SW480 (cell line): ENCODE measurements at regions not wholly inside any gene's neighbourhood (a gene's known extent, or its start where the extent isn't known, plus 50 kb on each side); places are given as distances from the start of the nearest gene placed in this dataset.

Source experiments
- DNase-seq: peaks from one replicate; pipeline ENCODE4 v3.0.0-alpha.2; 2016; ENCODE audit warnings: low spot score

DNA sequence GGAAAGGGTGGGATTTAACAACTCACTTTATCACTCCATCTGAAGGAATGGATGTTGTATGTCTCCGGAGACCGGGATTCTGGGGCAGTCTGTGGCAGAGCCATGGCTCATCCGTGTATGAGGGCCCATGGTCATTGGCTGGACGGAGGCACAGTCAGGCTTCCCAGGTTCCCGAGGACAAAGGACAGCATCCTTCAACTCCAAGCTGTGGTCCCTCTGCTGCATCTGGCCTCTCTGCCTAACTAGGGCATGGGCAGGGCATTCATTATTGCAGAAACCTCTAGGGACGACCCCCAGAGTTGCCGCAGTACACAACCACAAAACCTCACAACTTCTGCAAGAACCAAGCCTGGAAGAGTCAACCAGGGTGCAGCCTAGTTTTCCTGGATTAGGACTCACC is 525.2 kb downstream of the GLRX3 start:
- no peak for DNase-seq

DNA sequence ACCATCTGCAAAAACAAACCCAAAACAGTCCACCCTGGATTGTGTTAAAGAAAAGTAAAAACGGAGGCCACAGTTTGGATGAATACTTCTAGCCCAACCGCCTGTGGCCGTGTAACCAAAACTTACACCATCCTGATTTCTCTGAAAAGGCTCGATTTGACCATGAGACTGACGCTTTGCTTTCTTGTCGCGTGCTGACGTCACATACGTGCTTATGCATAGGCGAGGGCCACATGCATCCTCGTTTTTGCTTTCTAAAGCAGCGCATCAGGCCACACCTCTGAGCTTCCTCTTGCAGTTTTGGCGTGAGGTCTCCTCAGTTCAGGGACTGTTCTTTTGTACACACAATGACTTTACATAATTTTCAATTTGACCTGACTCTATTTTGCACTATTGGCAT is 526.6 kb downstream of the GLRX3 start:
- DNase-seq = no peak

DNA sequence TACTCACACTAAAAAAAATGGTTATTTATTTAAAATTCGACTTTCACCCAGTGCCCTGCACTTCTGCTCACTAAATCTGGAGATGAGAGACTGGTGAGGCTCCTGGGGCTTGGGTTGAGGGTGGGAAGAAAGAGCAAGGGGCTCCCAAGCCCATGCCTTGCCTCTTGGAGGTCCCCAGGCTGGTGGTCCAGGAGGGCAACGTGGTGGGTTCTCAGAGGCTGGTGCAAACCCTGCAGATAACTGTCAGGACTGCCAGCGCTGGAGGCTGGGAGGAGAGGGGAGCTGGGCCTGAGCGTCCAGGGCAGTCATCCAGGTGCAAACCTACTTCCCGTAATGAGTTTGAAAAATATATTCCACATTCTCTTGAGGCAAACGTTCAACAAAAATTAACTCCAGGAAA is 528.3 kb downstream of the GLRX3 start:
- DNase-seq = no peak

DNA sequence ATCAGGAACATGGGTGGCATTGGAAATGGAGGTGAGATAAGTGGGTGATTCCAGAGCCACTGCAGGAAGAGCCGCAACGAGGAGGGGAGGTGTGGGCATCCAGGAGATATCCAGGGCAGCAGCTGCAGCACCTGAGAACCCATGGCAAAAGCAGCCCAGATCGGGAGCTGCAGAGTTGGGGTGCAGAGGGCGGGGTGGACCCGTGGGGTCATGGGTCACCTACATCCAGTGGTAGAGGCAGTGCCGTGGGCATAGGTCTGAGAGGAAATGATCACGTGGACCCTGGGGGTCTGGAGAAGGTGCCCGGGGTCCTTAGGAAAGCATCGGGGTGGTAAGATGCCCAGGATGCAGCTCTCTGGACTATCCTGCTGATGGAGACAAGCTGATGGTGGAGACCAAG is 530.0 kb downstream of the GLRX3 start:
- no peak for DNase-seq

DNA sequence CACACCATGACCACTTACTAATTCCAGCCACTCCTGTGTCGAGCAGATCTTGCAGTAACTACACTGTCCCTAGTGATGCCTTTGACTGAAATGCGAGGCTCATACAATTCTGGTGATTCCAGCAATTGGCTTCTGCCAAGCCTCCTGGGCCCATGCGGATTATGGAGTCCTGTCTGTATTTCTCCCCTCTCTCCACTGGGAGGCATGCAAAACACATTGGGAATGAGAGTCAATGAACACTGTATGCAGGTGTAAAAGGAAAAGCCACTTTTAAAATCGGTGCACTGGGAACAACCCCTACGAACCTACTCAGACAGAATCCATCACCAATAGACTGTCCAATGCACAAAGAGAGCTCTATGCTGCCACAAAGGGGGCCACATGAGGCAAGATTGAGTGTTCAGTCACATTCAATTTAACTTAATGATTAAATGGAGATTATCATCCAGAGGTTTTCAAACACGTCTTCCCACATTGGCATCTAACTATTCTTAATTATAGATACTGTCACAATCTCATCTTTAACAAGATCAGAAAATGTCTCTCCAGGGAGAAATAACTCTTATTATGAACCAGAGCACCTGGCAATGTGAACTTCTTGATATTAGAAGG is 550.6 kb downstream of the GLRX3 start:
- peak; percentile 64 for DNase-seq

DNA sequence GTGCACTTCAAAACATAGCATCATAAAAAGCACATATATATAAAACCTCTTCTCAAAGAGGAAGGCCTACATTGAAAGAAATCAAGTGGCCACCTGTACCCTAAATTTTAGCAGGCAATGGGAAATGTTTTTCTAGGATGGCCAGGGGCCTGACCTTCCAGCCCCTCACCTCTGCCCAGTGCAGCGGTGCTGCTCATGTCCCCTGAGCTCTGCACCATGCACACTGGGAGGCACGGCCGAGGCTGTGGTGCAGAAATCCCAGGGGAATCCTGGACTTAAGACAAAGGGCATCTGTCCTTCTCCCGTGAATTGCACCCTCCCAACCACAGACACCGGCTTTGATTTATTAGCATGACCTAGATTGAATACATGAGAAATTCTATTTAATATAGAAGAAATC is 551.4 kb downstream of the GLRX3 start:
- no peak for DNase-seq

DNA sequence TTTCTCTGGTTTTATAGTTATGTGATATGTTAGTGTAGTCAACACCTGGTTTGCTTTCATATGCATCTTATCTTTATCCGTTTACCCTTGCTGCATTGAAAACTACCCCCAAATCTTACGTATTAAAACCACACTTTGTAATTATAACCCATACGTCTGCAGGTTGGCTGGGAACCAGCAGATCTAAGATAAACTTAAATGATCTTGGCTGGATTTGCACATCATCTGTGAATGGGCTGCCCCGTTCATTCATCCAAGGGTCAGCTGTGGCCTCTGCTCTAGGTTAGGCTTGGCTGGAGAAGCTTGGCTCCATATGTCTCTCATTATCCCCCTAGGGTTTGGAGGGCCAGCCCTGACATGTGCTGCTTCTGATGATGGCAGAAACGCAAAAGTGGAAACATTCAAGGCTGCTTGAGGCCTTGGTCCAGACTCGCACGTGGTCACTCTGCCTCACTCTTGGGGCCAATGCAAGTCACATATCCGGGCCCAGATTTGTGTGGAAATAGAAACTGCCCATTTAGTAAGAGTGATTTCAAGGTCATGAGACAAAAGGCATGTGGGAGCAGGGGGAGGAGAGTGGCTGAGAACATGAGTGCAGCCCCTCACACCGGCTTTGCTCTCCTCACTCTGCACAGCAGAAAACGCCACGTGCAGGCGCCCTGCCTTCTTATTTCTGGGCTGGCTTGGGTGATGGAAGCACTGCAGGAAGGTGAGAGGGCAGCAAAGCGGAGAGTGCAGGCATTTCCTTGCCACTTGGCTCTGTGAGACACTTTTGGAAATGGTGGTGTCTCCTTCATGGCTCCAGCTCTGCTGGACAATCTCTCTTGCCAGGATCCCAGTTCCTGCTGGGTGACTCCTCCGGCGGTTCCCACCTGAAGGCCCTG is 553.8 kb downstream of the GLRX3 start:
- no peak for DNase-seq

DNA sequence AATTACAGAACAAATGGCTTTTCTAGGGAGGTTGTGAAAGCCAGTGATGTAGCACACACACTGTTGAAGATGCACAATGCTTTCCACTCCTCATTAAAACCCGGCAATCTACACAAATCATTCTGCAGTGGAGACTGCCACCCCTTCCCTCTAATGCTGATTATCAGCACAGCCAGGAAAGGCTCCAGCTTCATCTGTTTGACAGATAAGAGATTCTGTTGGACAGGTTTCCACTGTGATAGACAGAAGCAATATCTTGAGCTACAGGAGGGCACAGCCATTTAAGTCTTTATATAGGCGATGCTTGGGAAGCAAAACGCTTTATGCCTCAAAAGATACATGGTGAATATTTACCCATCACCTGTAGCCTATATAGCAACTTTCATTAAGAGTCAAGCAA is 555.6 kb downstream of the GLRX3 start:
- no peak for DNase-seq

DNA sequence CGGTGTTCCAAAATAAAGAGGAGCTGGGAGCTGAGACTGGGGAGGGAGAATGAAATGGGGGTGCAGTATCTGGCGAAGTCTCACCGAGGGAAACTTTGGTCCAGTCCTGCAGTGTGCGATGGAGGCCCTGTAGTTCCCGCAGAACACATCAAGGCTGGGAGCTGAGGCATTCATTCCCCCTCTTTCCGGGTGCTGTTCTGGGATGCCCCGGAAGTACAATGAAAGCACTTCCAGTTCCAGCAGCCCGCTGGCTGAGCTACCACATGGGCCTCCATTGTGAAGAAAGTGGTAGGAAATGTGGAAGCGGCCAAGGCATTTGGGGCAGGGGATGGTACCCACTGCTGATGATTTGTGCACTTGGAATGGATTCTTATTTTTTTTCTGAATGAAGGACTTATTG is 560.7 kb downstream of the GLRX3 start:
- no peak for DNase-seq

DNA sequence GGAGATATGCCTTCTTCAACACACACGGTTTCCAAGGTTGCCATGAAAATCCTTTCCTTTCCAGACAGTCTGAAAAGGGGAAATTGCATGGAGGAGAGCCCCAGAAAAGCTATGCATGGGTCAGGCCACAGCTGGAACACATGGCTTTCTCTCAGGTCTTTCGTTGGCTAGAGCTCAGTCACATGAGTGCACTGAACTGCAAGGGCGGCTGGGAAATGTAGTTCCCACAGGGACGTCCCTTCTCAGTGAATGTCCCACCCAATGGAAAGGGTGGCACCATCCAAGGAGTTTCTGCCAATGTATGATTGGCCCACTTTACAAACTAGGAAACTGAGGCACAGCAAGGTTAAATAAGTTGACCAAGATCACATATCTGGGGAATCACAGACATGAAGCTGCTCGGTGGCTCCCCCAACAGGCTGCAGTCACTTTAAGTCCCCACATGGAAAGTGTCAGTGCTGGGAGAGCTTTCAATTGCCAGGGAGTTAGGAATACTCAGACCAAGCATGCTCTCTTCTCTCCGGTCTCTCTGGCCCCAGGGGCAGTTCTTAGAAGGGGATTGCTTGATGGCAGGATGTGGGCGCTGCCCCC is 571.3 kb downstream of the GLRX3 start:
- DNase-seq = no peak

DNA sequence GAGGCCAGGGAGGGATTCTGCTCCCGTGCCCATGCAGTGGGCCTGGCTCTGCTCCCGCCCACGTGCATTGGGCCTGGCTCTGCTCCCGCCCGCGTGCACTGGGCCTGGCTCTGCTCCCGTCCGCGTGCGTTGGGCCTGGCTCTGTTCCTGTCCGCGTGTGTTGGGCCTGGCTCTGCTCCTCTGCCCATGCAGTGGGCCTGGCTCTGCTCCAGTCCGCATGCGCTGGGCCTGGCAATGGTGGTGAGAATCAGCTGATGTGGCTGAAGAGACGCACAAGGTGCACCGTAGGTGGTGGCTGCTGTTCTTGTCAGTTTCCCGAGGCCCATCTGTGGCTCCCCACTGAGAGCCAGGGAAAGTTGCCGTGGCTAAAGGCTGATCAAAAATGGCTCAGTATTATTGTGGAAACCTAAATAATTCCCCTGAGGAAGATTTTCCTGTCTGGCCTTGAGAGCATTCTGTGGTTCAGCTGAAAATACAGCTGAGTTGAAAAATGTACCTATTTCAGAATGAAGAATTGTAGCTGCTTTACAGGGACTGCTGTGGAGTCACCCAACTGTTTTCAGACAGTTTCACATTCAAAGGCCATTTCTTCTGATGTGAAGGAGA is 572.4 kb downstream of the GLRX3 start:
- no peak for DNase-seq

DNA sequence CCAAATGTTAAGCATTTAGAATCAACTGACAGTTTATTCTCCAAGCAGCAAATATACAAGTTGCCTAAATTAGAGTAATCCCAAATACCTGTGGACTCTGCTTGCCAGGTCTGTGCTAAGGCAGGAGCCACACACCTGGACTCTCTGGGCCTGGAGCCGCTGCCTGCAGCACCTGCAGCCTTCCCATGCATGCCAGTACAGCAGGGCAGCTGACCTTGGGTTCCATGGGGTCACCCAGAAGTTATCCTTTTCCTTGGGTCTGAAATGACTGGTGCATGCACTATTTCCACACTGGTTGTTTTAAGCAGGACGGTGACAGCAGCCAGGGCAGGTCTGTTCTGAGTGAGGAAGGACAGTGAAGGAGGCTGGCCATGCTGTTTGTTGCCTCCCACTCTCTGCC is 573.2 kb downstream of the GLRX3 start:
- no peak for DNase-seq

DNA sequence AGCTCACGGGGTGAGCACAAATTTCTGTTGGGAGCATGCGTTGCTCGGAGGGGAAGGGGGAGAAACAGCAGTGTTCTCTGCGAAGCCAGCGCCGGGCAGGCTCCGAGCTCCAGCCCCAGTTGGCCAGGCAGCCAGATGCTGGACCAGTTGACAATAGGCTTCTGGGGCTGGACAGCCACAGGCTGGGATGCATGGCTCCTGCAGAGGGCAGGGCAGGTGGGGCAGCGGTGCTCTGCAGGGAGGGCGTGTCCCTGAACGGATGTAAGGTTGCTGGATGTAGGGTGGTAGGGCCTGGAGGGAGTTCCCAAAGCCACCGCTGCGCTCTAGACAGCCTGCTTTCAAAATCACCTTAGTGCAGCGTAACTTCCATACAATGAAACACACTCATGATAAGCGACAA is 574.9 kb downstream of the GLRX3 start:
- DNase-seq = peak; percentile 28

DNA sequence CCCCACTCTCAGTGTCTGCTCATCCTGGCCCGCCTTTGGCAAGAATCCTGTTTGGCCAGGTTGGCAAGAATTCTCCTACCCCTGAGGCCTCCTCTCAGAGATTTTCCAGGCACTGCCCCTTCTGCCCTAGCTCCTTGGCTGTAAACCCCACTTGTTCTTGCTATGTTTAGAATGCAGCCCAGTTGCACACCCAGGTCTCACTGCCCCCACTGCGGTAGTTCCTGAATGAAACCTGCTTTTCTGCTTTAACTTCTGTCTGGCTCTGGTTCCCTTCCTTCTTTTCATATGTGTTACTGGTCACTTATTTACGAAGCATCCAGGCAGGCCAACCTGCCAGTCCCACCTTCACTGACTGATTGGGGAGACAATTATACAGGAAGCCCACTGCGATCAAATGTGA is 576.9 kb downstream of the GLRX3 start:
- no peak for DNase-seq

DNA sequence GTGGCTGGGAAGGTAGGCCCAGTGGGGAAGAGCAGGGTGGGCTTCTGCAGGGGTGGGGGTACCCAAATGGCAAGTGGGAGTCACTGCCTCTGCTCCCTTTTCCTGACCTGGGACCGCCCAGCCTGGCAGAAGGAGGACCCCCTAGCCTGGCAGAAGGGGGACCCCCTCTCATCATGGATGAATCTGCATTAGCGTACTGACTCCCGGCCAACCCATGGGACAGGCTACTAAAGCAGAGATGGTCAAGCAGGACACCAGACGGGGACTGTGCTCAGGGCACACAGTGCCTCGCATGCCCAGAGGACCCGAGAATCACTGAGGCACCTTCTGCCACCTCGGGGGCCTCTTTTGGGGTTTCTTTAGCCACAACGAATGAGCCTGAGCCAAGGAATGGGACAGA is 577.5 kb downstream of the GLRX3 start:
- DNase-seq = no peak

DNA sequence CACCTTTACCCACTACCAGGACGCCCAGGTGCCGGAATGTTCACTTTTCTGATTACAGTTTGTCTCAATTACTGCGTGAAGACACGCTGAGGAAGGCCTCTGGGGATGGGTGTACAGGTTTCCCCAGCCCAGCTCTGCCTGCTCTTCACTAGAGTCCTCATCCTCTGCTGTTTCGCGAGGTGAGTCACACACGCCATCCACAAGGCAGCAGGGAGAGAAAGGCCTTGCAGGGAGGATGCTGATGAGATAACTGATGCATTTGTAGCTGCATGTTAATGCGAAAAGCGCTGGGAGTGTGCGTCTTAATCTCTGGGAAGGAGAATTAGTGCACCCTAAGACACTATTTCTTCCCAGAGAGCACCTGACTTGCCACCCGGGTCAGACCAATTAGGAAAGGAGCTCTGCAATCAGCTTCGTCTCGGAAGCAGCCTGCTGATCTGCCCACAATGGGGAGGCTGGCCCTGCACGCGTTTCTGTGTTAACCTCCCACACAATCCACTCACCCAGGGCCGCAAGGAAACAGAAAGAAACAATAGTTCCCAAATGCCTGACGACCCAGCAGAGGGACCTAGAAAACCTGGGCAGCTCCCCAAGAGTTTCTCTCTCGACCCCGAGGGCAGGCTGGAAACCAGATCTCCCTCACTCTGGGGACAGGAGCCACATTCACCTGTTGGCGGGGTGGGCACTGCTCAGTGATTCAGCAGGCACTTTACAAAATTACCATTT is 578.7 kb downstream of the GLRX3 start:
- DNase-seq = no peak

DNA sequence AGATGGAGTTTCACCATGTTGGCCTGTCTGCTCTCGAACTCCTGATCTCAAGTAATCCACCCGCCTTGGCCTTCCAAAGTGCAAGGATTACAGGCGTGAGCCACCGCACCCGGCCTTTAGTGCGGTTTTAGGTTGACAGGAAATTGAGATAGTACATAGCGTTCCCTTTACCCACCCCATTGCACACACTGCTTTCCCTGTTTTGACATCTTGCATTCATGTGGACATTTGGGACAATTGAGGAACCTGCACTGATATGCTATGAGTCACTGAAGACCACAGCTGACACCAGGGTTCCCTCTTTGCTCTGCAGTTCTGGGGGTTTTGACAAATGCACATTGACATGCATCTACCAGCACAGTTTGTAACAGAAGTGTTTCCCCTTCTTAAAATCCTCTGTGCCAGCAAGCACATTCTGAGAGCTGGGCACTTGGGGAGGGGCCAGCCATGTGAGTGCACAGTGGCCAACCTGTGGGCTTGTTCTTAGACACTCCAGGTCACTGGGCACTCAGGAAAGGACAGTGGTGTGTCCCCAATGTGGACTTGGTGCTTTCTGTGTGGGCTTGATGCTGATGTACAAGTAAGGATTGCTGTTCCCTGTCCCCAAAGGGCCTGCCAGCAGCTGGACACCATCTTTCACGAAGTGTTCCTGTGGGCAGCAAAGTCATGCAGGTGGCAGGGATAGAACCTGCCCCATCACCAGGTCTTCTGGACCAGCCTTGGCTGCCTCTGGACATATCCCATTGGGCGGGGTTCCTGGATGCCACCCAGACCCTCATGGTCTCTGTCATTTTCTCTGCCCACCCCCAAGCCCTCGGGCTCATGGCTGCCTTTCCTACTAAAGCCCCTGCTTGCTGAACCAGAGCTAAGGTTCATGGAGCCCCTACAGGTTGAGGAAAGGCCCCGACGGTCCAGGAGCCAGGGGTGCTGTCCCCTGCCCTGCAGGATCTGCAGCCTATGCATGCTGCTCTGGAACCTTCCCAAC is 579.8 kb downstream of the GLRX3 start:
- DNase-seq = no peak

DNA sequence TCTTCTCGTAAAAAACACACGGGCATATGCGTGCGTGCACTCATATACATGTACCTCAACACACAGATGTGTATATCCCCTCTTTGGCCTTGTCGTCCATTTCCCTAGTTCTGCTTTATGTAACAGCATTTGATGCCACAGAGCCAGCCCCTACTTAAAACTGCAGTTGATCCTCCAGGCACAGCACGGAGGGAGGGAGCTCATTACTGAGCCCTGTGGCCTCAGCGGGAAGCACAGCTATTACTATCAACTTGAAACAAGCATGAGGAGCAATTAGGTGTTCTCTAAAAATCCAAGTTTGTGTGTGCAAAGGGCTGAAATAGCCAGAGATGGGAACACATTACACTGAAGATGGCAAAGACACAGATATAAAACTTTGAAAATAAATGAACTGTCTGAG is 580.9 kb downstream of the GLRX3 start:
- DNase-seq = no peak

DNA sequence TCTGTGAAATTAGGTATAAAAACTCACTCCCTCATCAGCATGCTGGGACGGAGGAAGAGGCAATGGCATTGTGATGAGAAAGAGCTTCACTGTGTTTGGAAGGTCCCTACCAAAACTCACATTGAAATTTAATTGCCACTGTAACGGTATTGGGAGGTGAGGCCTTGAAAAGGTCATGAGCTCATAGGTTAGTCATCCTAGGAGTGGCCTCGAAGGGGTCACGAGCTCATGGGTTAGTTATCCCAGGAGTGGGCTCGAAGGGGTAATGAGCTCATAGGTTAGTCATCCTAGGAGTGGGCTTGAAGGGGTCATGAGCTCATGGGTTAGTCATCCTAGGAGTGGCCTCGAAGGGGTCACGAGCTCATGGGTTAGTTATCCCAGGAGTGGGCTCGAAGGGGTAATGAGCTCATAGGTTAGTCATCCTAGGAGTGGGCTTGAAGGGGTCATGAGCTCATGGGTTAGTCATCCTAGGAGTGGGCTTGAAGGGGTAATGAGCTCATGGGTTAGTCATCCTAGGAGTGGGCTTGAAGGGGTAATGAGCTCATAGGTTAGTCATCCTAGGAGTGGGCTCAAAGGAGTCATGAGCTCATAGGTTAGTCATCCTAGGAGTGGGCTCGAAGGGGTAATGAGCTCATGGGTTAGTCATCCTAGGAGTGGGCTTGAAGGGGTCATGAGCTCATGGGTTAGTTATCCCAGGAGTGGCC is 582.7 kb downstream of the GLRX3 start:
- peak; percentile 38 for DNase-seq

DNA sequence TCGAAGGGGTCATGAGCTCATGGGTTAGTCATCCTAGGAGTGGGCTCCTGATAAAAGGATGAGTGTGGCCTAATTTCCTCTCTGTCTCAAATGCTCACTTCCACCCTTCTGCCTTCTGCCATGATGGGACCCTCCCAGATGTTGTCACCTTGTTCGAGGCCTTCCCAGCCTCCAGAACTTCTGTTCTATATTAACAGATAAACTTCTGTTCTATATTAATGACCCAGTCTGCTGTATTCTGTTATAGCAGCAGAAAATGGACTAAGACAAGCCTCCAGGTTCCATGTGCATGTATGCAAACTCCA is 583.2 kb downstream of the GLRX3 start:
- DNase-seq = no peak

DNA sequence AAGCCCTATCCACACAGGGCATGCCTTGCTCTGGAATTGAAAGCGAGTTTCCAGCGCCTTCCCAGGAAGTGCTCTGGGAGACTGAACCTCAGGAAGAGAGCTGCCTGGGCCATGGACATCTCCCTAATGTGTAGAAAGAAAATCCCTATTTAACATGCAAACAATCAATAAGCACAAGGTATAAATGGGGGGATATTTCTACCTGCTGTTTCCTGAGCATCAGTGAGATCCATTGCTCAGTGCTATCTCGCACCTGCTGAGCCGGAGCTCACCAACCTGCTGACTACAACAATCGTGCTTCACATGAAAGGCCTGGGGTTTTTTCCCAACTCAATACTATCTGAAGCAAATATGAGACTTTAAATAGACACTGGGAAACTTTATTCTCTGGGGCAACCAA is 584.0 kb downstream of the GLRX3 start:
- DNase-seq = no peak
